GM21367 (cell line): ENCODE measurements at regions not wholly inside any gene's neighbourhood (a gene's known extent, or its start where the extent isn't known, plus 50 kb on each side); places are given as distances from the start of the nearest gene placed in this dataset.
"Not testable (repeated sequence)": the region's sequence is repeated elsewhere in the genome, so short reads cannot be mapped to it uniquely, and the experiment has no call there.

ENCODE experiments used
- ATAC-seq: cut with Tn5 transposase; IDR thresholded peaks from one replicate; pipeline ENCODE4 v1.9.1; 2021; ENCODE audit not compliant: unreplicated experiment

DNA sequence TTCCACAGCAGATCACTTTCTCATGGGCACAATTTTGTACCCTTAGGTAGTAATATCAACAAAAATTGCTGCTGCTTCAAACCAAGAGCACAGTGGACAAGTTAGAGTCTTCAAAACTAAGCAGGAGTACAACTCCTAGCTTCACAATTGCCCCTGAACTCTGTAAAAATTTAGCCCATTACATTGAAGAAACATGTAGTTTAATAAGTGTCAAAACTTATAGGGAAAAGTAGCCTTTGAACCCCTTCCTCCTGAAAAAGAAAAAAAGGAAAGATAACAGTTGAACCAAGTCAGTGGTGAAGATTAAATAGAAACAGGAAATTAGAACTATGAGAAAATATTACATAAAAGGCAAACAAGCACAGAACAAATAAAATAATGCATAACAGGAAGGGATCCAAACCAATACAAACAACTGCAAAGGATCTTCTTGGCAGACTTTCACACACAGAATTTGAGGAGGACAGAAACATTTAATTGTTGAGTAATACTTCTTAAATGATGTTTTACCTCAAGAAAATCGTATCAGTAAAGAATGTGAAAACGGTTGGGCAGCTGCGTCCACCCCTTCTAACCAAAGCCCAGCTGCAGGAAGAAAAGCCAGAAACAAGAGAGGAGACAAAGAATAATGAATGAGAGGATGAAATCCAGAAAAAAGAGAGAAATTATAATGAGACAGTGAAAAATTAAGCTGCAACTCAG is 636.0 kb downstream of the NR2F1-AS1 start:
- ATAC-seq: no peak

- no peak for ATAC-seq
These were observed 636.7 kb downstream of the NR2F1-AS1 start for GRCh38 chr5:92944337-92944736.

GRCh38 chr5:92942762-92943161 is 638.3 kb downstream of the NR2F1-AS1 start:
- no peak for ATAC-seq

GRCh38 chr5:92941806-92942205 is 639.2 kb downstream of the NR2F1-AS1 start:
- no peak for ATAC-seq

DNA sequence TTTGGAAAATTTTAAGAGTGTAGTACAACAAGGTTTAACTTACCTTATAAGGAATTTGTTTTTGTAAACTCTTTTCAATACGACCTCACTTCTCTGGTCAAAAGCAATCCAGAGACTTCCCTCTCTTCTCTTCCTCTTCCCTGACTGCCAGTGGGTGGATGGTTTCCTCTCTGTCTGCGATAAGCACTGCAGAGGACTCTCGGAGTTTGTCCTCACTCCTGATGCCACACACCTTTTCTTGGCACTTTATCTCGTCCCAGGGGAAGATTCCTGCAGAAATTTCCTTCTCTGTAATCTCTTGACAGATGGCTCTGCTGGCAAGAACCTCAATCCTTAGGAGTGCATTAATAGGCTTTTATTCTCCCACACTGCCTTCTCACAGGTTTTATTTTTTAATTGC is 641.6 kb downstream of the NR2F1-AS1 start:
- no peak for ATAC-seq

DNA sequence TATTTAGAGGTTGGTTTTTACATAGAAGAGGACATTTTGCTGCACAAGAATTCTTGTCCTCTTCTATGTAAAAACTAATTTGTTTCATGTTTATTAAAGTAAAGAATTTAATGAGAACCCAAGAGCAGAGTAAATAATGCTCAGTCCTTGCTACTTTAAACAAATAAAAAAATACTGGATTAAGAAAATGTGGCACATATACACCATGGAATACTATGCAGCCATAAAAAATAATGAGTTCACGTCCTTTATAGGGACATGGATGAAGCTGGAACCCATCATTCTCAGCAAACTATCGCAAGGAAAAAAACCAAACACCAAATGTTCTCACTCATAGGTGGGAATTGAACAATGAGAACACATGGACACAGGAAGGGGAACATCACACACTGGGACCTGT is 643.6 kb downstream of the NR2F1-AS1 start:
- not testable (repeated sequence) for ATAC-seq

- ATAC-seq: no peak
These were observed 651.0 kb downstream of the NR2F1-AS1 start for GRCh38 chr5:92930057-92930456.

- no peak for ATAC-seq
These were observed 653.7 kb downstream of the NR2F1-AS1 start for GRCh38 chr5:92927291-92927778.

DNA sequence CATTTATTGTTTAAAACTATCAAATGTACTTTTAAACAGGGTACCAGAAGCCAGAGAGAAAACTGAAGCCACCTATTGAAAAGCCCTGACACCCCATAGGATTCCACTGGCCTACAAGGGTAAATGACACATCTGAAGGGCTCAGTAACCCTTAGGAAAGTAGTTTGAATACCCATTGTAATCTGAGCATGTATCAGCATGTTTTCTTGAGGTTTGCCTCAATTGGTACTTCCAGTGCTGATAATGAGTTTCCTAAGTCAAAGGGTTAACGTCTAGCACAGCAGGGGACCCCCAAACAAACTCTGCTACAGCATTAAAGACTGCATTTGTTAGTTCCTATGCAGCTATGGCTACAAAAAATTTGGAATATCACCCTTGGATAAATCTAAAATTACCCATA is 657.1 kb downstream of the NR2F1-AS1 start:
- no peak for ATAC-seq

- ATAC-seq: no peak
These were observed 658.6 kb downstream of the NR2F1-AS1 start for GRCh38 chr5:92922231-92922967.

DNA sequence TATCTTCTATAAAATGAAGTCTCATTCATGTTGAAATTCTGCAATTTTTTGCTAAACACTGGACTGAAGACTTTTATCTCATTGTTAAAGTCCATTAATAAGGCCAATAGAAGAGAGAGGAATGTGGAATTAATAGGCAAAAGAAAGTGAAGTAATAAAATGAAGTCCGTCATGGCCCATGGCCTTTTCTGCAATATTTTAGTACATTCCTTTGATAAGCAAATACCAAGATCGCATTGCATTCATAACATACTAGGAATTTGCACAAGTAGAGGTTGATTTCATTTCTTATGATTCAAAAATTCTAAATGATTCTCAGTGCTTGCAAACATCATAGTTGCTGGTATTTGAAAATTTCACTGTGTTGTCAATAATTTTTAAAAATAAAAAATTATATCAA is 664.0 kb downstream of the NR2F1-AS1 start:
- no peak for ATAC-seq

- ATAC-seq: no peak
These were observed 665.0 kb downstream of the NR2F1-AS1 start for GRCh38 chr5:92916036-92916435.

- ATAC-seq: no peak
These were observed 668.7 kb downstream of the NR2F1-AS1 start for GRCh38 chr5:92912283-92912682.

GRCh38 chr5:92911851-92912250 is 669.2 kb downstream of the NR2F1-AS1 start:
- no peak for ATAC-seq

GRCh38 chr5:92911293-92911692 is 669.7 kb downstream of the NR2F1-AS1 start:
- no peak for ATAC-seq

DNA sequence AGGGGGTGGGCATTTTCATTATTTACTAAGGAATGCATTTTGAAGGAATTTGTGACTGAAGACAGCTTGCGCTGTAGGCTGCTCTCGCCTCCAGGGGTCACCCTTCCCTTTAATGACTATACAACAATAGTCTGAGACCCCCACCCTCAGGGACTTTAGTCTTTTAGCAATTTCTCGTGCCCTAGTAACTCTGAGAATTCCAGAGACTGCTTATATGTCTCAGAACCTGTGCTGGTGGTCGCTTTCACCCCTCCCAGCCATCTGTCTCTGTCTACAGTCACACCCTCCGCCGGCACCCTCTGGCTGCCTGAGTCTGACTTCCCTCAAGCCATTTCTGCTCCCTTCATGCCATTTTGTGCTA is 671.4 kb downstream of the NR2F1-AS1 start:
- no peak for ATAC-seq

DNA sequence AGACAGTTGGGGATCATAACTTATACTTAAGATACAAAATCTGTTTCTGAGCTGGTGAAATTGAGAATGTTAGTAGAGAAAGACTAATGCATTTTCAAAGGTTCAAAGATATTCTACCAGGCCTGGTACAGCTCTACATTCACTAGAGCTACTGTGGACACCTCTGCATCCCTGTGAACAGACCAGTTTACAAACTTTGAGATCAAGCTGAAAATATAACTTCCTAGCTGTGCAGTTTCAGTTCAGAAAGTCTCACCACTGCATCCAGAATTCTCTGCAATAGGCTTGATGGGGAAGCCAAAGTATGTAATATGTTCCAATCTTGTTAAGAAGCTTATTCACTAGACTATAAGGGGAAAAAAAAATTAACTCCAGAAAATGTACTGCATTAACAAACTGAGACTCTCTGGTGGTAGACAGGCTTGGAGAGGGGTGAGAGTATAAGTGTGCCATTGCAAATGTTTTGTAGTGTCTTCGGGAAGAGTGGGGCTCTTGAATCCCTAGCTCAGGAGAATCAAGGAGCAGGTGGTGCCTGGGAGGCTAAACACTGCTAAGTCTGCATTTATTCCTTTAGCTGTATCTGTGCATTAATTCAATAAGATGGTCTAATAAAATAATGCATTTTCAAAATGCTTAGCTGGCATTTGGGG is 671.9 kb downstream of the NR2F1-AS1 start:
- no peak for ATAC-seq

GRCh38 chr5:92907938-92908606 is 672.9 kb downstream of the NR2F1-AS1 start:
- ATAC-seq: no peak

GRCh38 chr5:92906798-92907376 is 674.1 kb downstream of the NR2F1-AS1 start:
- ATAC-seq: no peak

DNA sequence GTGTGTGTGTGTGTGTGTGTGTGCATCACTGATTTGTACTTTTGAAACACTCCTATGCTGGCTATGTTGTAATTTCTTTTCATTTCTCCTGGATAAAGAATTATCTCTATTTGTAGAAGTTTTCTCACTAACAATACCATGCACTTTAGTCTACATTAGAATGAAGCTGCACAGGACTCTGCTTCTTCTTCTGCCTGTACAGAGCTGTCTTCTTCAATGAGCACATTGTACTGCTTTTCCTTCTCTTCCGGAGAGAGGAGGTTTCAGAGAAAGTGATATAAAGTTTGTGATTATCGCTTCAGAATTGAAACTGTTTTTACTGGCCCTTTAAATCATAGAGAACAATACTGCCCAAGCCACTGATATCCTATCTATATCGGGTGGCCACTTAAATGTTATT is 677.0 kb downstream of the NR2F1-AS1 start:
- ATAC-seq: no peak

GRCh38 chr5:92899611-92900010 is 681.4 kb downstream of the NR2F1-AS1 start:
- ATAC-seq: no peak
